ENCODE measurements at regions not wholly inside any gene's neighbourhood (a gene's known extent, or its start where the extent isn't known, plus 50 kb on each side); places are given as distances from the start of the nearest gene placed in this dataset.

DNA sequence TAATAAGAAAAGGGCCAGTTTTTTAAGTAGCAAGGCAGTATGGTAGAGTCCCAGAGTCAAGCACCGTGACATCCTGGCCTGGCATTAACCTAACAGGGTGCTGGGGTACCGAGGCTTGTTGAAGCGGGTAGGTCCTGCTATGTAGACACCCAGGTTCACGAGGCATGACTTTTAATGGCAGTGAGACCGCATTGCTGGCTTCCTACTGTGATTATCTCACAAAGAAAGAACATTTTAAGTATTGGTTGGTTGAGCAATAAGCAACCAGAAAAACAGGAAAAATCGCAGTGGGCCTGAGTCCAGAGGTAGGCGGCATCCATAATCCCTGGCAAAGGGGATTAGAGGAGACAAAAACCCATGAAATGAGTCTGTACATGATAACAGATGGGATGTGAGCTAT, 927.9 kb upstream of the ACVR2A start:
- POLR2A ChIA-PET (ENCODE audit: low non-redundant PET) = no interaction called here
- Histone ChIP-seq H3K27ac (ENCODE audit: low read depth, low read length, poor library complexity, severe bottlenecking) (no peak overlapping the region), H3K9me3 (ENCODE audit: low read depth, low read length, poor library complexity, severe bottlenecking) (no peaks in the 10 kb centered on the region), H3K4me3 (ENCODE audit: low read depth, low read length, poor library complexity, severe bottlenecking) (no peak overlapping the region), H3K4me1 (ENCODE audit: insufficient read depth, low read length, poor library complexity, severe bottlenecking) (peaks cover 14% of the 10 kb centered on the region), H3K27me3 (replicated peaks; ENCODE audit: insufficient read depth, low read depth, low read length, poor library complexity) (no peaks in the 10 kb centered on the region), H3K36me3 (ENCODE audit: insufficient read depth, low read length, poor library complexity, severe bottlenecking) (no peaks in the 10 kb centered on the region)
- no peak for TF ChIP-seq EZH2 (IDR thresholded peaks at IDR 0.05; ENCODE audit: borderline replicate concordance, low read depth, low read length, poor library complexity, severe bottlenecking)
- TF ChIP-seq, protein P1, sequence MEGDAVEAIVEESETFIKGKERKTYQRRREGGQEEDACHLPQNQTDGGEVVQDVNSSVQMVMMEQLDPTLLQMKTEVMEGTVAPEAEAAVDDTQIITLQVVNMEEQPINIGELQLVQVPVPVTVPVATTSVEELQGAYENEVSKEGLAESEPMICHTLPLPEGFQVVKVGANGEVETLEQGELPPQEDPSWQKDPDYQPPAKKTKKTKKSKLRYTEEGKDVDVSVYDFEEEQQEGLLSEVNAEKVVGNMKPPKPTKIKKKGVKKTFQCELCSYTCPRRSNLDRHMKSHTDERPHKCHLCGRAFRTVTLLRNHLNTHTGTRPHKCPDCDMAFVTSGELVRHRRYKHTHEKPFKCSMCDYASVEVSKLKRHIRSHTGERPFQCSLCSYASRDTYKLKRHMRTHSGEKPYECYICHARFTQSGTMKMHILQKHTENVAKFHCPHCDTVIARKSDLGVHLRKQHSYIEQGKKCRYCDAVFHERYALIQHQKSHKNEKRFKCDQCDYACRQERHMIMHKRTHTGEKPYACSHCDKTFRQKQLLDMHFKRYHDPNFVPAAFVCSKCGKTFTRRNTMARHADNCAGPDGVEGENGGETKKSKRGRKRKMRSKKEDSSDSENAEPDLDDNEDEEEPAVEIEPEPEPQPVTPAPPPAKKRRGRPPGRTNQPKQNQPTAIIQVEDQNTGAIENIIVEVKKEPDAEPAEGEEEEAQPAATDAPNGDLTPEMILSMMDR (conservative IDR thresholded peaks at IDR 0.05; ENCODE audit: low read depth, low read length) = no peak
- intact Hi-C loops (cut with micrococcal nuclease; ENCODE audit: unreplicated experiment) = no loop called here
- peak; percentile 55 for DNase-seq (ENCODE audit: low spot score)
- no TSS peak for BruUV-seq (replicated peaks)
- CTCF ChIA-PET = no interaction called here

DNA sequence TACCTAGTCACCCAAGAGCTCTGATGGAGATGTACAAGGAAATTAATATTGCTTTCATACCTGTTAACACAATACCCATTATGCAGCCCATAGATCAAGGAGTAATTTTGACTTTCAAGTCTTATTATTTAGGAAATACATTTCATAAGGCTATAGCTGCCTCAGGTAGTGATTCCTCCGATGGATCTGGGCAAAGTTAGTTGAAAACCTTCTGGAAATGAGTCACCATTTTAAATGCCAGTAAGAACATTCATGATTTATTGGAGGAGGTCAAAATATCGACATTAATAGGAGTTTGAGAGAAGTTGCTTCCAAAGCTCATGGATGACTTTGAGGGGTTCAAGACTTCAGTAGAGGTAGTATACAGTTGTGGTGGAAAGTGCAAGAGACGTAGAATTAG, 931.4 kb upstream of the ACVR2A start:
- no peak for DNase-seq (ENCODE audit: low spot score)
- intact Hi-C loops (cut with micrococcal nuclease; ENCODE audit: unreplicated experiment) = no loop called here
- no TSS peak for BruUV-seq (replicated peaks)

DNA sequence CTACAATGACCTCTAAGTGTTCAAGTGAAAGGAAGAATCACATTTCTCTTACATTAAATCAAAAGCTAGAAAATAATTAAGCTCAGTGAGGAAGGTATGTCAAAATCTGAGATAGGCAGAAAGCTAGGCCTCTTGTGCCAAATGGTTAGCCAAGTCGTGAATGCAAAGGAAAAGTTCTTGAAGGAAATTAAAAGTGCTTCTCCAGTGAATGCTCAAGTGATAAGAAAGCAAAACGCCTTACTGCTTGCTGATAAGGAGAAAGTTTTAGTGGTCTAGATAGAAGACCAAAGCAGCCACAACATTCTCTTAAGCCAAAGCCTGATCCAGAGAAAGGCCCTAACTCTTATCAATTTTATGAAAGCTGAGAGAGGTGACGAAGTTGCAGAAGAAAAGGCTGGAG, 932.3 kb upstream of the ACVR2A start:
- Histone ChIP-seq H3K4me1 (ENCODE audit: insufficient read depth, low read length, poor library complexity, severe bottlenecking) (peaks cover 6% of the 10 kb centered on the region), H3K27me3 (replicated peaks; ENCODE audit: insufficient read depth, low read depth, low read length, poor library complexity) (no peaks in the 10 kb centered on the region), H3K4me3 (ENCODE audit: low read depth, low read length, poor library complexity, severe bottlenecking) (no peak overlapping the region), H3K9me3 (ENCODE audit: low read depth, low read length, poor library complexity, severe bottlenecking) (no peaks in the 10 kb centered on the region), H3K36me3 (ENCODE audit: insufficient read depth, low read length, poor library complexity, severe bottlenecking) (no peaks in the 10 kb centered on the region), H3K27ac (ENCODE audit: low read depth, low read length, poor library complexity, severe bottlenecking) (no peak overlapping the region)
- no TSS peak for BruUV-seq (replicated peaks)
- no peak for DNase-seq (ENCODE audit: low spot score)
- CTCF ChIA-PET = no interaction called here
- TF ChIP-seq, protein P1 (conservative IDR thresholded peaks at IDR 0.05; ENCODE audit: low read depth, low read length) = no peak
- TF ChIP-seq EZH2 (IDR thresholded peaks at IDR 0.05; ENCODE audit: borderline replicate concordance, low read depth, low read length, poor library complexity, severe bottlenecking) = no peak
- POLR2A ChIA-PET (ENCODE audit: low non-redundant PET) = no interaction called here
- intact Hi-C loops (cut with micrococcal nuclease; ENCODE audit: unreplicated experiment) = no loop called here

More for the DNA sequence above, 931.4 kb upstream of the ACVR2A start:
- ChIA-PET POLR2A (ENCODE audit: low non-redundant PET) (no interaction called here), CTCF (no interaction called here)
- Histone ChIP-seq H3K27me3 (replicated peaks; ENCODE audit: insufficient read depth, low read depth, low read length, poor library complexity) (no peaks in the 10 kb centered on the region), H3K4me3 (ENCODE audit: low read depth, low read length, poor library complexity, severe bottlenecking) (no peak overlapping the region), H3K36me3 (ENCODE audit: insufficient read depth, low read length, poor library complexity, severe bottlenecking) (no peaks in the 10 kb centered on the region), H3K27ac (ENCODE audit: low read depth, low read length, poor library complexity, severe bottlenecking) (no peak overlapping the region), H3K4me1 (ENCODE audit: insufficient read depth, low read length, poor library complexity, severe bottlenecking) (peaks cover 14% of the 10 kb centered on the region), H3K9me3 (ENCODE audit: low read depth, low read length, poor library complexity, severe bottlenecking) (no peaks in the 10 kb centered on the region)
- TF ChIP-seq, protein P1 (conservative IDR thresholded peaks at IDR 0.05; ENCODE audit: low read depth, low read length) = no peak
- no peak for TF ChIP-seq EZH2 (IDR thresholded peaks at IDR 0.05; ENCODE audit: borderline replicate concordance, low read depth, low read length, poor library complexity, severe bottlenecking)
